ENCODE measurements at regions not wholly inside any gene's neighbourhood (a gene's known extent, or its start where the extent isn't known, plus 50 kb on each side); places are given as distances from the start of the nearest gene placed in this dataset.

DNA sequence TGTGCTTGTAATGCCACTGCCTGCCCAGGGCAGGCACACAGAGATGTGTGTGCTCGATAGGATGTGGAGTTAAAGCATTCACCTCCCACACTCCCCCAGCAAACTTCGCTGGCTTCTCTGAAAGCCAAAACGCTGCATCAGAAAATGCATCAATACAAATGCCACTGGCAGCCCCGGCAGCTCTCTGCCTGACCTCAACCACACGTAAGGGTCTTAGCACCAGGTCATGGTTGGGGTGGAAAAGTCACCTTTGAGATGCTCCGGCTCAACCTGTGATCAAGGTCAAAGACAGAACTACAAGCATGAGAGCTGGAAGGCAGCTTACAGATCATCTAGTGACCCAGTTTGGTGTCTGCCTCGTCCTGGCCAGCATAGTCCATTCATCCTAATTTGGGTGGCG, 114.4 kb upstream of the NANOS1 start:
- no peak overlapping the region for H3K27ac Mint-ChIP-seq
- no peaks in the 10 kb centered on the region for H3K36me3 ChIP-seq (ENCODE audit: control insufficient read depth in 2 of 3, insufficient read depth in 3 of 3, low read length in 3 of 3)
- H3K27me3 Mint-ChIP-seq = peaks cover 0 to 25% (median 0%) of the 10 kb centered on the region in 5 donors
- CTCF ChIA-PET = no interaction called here
- no peak overlapping the region for H3K4me3 ChIP-seq (ENCODE audit: low read length)
- H3K4me3 Mint-ChIP-seq = no peak overlapping the region
- no peak overlapping the region for H3K27ac ChIP-seq (ENCODE audit: low read depth, low read length)
- intact Hi-C loops (cut with micrococcal nuclease) = no loop called here
- H3K9me3 ChIP-seq (ENCODE audit: control insufficient read depth in 2 of 3, low read length in 3 of 3) = no peaks in the 10 kb centered on the region
- no peak for DNase-seq
- no peaks in the 10 kb centered on the region for H3K36me3 Mint-ChIP-seq
- POLR2A ChIA-PET = no interaction called here
- no peaks in the 10 kb centered on the region for H3K4me1 ChIP-seq (ENCODE audit: control insufficient read depth in 2 of 2, insufficient read depth in 2 of 2, low read length in 2 of 2)
- H3K4me1 Mint-ChIP-seq = no peaks in the 10 kb centered on the region
- ATAC-seq = no peak
- no peaks in the 10 kb centered on the region for H3K9me3 Mint-ChIP-seq
- H3K27me3 ChIP-seq (ENCODE audit: control insufficient read depth in 2 of 2, insufficient read depth in 2 of 2, low read length in 2 of 2) = no peaks in the 10 kb centered on the region

DNA sequence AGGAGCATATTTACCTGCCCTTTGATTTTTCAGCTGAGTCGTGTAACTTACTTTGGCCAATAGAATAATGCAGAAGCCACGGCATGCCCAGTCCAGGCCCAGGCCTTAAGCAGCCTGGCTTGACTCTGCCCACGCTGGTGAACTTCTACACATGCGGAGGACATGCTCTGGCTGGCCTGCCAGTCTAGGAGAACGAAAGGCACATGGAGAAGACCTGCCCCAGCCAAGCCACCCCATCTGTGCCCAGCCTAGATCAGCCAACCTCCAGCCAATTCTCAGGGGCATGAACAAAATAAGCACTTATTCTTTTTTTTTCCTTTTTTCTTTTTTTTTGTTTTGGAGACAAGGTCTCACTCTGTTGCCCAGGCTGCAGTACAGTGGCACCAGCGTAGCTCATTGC, 112.7 kb upstream of the NANOS1 start:
- Histone ChIP-seq H3K27ac (ENCODE audit: low read depth, low read length) (no peak overlapping the region), H3K9me3 (ENCODE audit: control insufficient read depth in 2 of 3, low read length in 3 of 3) (no peaks in the 10 kb centered on the region), H3K36me3 (ENCODE audit: control insufficient read depth in 2 of 3, insufficient read depth in 3 of 3, low read length in 3 of 3) (no peaks in the 10 kb centered on the region), H3K4me1 (ENCODE audit: control insufficient read depth in 2 of 2, insufficient read depth in 2 of 2, low read length in 2 of 2) (no peaks in the 10 kb centered on the region), H3K27me3 (ENCODE audit: control insufficient read depth in 2 of 2, insufficient read depth in 2 of 2, low read length in 2 of 2) (peaks cover 0 to 4% of the 10 kb centered on the region in 2 donors), H3K4me3 (ENCODE audit: low read length) (no peak overlapping the region)
- peaks cover under 1 to 31% (median 7%) of the 10 kb centered on the region in 5 donors for H3K27me3 Mint-ChIP-seq
- no peaks in the 10 kb centered on the region for H3K36me3 Mint-ChIP-seq
- no peaks in the 10 kb centered on the region for H3K4me1 Mint-ChIP-seq
- intact Hi-C loops (cut with micrococcal nuclease) = no loop called here
- peaks cover 0 to 1% (median 0%) of the 10 kb centered on the region in 11 donors for H3K9me3 Mint-ChIP-seq
- POLR2A ChIA-PET = no interaction called here
- no peak overlapping the region for H3K27ac Mint-ChIP-seq
- H3K4me3 Mint-ChIP-seq = no peak overlapping the region
- CTCF ChIA-PET = no interaction called here
- DNase-seq (no peak), ATAC-seq (no peak)

GRCh38 chr10:118917701-118918100, 111.8 kb upstream of the NANOS1 start:
- H3K27ac Mint-ChIP-seq = no peak overlapping the region
- no peaks in the 10 kb centered on the region for H3K36me3 Mint-ChIP-seq
- H3K9me3 Mint-ChIP-seq = peaks cover 0 to 1% (median 0%) of the 10 kb centered on the region in 11 donors
- Histone ChIP-seq H3K36me3 (ENCODE audit: control insufficient read depth in 2 of 3, insufficient read depth in 3 of 3, low read length in 3 of 3) (no peaks in the 10 kb centered on the region), H3K27ac (ENCODE audit: low read depth, low read length) (no peak overlapping the region), H3K4me3 (ENCODE audit: low read length) (no peak overlapping the region), H3K9me3 (ENCODE audit: control insufficient read depth in 2 of 3, low read length in 3 of 3) (no peaks in the 10 kb centered on the region), H3K27me3 (ENCODE audit: control insufficient read depth in 2 of 2, insufficient read depth in 2 of 2, low read length in 2 of 2) (peaks cover 0 to 4% of the 10 kb centered on the region in 2 donors), H3K4me1 (ENCODE audit: control insufficient read depth in 2 of 2, insufficient read depth in 2 of 2, low read length in 2 of 2) (no peaks in the 10 kb centered on the region)
- no peak for DNase-seq
- intact Hi-C loops (cut with micrococcal nuclease) = no loop called here
- H3K4me1 Mint-ChIP-seq = no peaks in the 10 kb centered on the region
- CTCF ChIA-PET = no interaction called here
- no peak overlapping the region for H3K4me3 Mint-ChIP-seq
- H3K27me3 Mint-ChIP-seq = peaks cover 5 to 33% (median 12%) of the 10 kb centered on the region in 5 donors
- ATAC-seq = no peak
- POLR2A ChIA-PET = no interaction called here

DNA sequence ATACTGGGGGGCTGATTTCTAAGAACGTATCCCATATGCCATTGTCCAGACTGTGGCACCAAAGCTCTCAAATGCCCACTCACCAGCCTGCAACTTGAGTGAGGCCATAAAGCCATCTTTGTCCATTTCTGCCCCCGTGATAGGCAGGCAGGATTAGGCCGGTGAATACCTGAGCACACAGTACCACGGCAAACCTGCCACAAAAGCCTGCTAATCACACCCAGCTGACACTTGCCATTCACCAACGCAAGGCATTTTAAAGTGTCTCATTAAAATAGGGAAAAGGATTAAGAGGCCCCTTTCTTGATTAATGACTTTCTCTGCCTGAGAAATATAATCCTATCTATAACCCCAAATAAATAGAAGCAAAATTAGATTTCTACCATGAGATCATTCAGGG, 111.4 kb upstream of the NANOS1 start:
- H3K4me1 Mint-ChIP-seq = no peaks in the 10 kb centered on the region
- H3K9me3 Mint-ChIP-seq = peaks cover 0 to 1% (median 0%) of the 10 kb centered on the region in 11 donors
- Histone ChIP-seq H3K4me1 (ENCODE audit: control insufficient read depth in 2 of 2, insufficient read depth in 2 of 2, low read length in 2 of 2) (no peaks in the 10 kb centered on the region), H3K4me3 (ENCODE audit: low read length) (no peak overlapping the region), H3K9me3 (ENCODE audit: control insufficient read depth in 2 of 3, low read length in 3 of 3) (no peaks in the 10 kb centered on the region), H3K36me3 (ENCODE audit: control insufficient read depth in 2 of 3, insufficient read depth in 3 of 3, low read length in 3 of 3) (no peaks in the 10 kb centered on the region), H3K27ac (ENCODE audit: low read depth, low read length) (no peak overlapping the region), H3K27me3 (ENCODE audit: control insufficient read depth in 2 of 2, insufficient read depth in 2 of 2, low read length in 2 of 2) (peaks cover 0 to 4% of the 10 kb centered on the region in 2 donors)
- ChIA-PET POLR2A (no interaction called here), CTCF (no interaction called here)
- peaks cover 5 to 30% (median 12%) of the 10 kb centered on the region in 5 donors for H3K27me3 Mint-ChIP-seq
- ATAC-seq (no peak), DNase-seq (no peak)
- no peak overlapping the region for H3K27ac Mint-ChIP-seq
- H3K4me3 Mint-ChIP-seq = no peak overlapping the region
- intact Hi-C loops (cut with micrococcal nuclease) = no loop called here
- H3K36me3 Mint-ChIP-seq = no peaks in the 10 kb centered on the region

GRCh38 chr10:118918587-118918986, 110.9 kb upstream of the NANOS1 start:
- intact Hi-C loops (cut with micrococcal nuclease) = no loop called here
- Mint-ChIP-seq H3K9me3 (peaks cover 0 to 1% (median 0%) of the 10 kb centered on the region in 11 donors), H3K27ac (no peak overlapping the region), H3K4me1 (no peaks in the 10 kb centered on the region), H3K27me3 (peaks cover 6 to 30% (median 17%) of the 10 kb centered on the region in 5 donors), H3K4me3 (no peak overlapping the region), H3K36me3 (no peaks in the 10 kb centered on the region)
- DNase-seq (no peak), ATAC-seq (no peak)
- Histone ChIP-seq H3K9me3 (ENCODE audit: control insufficient read depth in 2 of 3, low read length in 3 of 3) (no peaks in the 10 kb centered on the region), H3K27ac (ENCODE audit: low read depth, low read length) (no peak overlapping the region), H3K36me3 (ENCODE audit: control insufficient read depth in 2 of 3, insufficient read depth in 3 of 3, low read length in 3 of 3) (no peaks in the 10 kb centered on the region), H3K27me3 (ENCODE audit: control insufficient read depth in 2 of 2, insufficient read depth in 2 of 2, low read length in 2 of 2) (peaks cover 0 to 4% of the 10 kb centered on the region in 2 donors), H3K4me1 (ENCODE audit: control insufficient read depth in 2 of 2, insufficient read depth in 2 of 2, low read length in 2 of 2) (no peaks in the 10 kb centered on the region), H3K4me3 (ENCODE audit: low read length) (no peak overlapping the region)
- ChIA-PET POLR2A (no interaction called here), CTCF (no interaction called here)

DNA sequence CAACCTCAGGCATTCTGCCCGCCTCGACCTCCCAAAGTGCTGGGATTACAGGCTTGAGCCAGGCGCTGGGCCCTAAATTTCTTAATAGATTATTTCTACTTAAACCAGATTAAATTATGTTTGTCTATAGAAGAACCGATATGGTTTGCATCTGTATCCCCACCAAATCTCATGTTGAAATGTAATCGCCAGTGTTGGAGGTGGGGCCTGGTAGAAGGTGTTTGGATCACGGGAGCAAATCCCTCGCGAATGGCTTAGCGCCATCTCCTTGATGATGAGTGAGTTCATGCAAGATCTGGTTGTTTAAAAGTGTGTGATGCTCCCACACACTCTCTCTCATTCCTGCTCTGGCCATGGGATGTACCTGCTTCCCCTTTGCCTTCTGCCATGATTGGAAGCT, 109.3 kb upstream of the NANOS1 start:
- no peaks in the 10 kb centered on the region for H3K4me1 Mint-ChIP-seq
- POLR2A ChIA-PET = no interaction called here

DNA sequence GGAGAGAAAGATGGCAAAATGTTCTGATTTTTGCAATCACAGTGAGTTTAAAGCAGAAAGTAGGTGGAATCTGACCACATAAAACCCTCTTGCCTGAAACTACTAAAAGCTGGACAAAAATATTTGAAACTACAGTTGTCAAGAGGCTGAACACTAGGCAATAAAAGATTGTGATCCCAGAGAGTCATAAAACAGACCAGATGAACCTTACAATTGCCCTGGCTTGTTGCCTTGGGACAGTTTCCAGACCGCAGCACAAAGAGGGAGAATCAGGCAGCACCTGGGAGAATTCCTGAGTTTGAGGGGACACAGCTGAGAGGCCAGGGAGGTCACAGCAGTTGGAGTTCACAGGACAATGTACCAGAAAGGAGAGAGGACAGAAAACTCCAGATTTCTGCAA, 107.3 kb upstream of the NANOS1 start:
- H3K36me3 Mint-ChIP-seq = peaks cover 0 to 7% (median 0%) of the 10 kb centered on the region in 5 donors
- no peak overlapping the region for H3K4me3 ChIP-seq (ENCODE audit: low read length)
- ATAC-seq = no peak
- ChIA-PET POLR2A (no interaction called here), CTCF (no interaction called here)
- no peak overlapping the region for H3K27ac ChIP-seq (ENCODE audit: low read depth, low read length)
- H3K4me1 ChIP-seq (ENCODE audit: control insufficient read depth in 2 of 2, insufficient read depth in 2 of 2, low read length in 2 of 2) = no peaks in the 10 kb centered on the region
- H3K27ac Mint-ChIP-seq = no peak overlapping the region
- H3K9me3 Mint-ChIP-seq = peaks cover 0 to 2% (median 0%) of the 10 kb centered on the region in 11 donors
- peaks cover 14 to 47% (median 35%) of the 10 kb centered on the region in 5 donors for H3K27me3 Mint-ChIP-seq
- H3K4me3 Mint-ChIP-seq = no peak overlapping the region
- no peak for DNase-seq
- no peaks in the 10 kb centered on the region for H3K4me1 Mint-ChIP-seq
- intact Hi-C loops (cut with micrococcal nuclease) = no loop called here
- no peaks in the 10 kb centered on the region for H3K36me3 ChIP-seq (ENCODE audit: control insufficient read depth in 2 of 3, insufficient read depth in 3 of 3, low read length in 3 of 3)
- H3K9me3 ChIP-seq (ENCODE audit: control insufficient read depth in 2 of 3, low read length in 3 of 3) = no peaks in the 10 kb centered on the region
- peaks cover 0 to 4% of the 10 kb centered on the region in 2 donors for H3K27me3 ChIP-seq (ENCODE audit: control insufficient read depth in 2 of 2, insufficient read depth in 2 of 2, low read length in 2 of 2)

More for the DNA sequence above, 109.3 kb upstream of the NANOS1 start:
- CTCF ChIA-PET = no interaction called here
- H3K36me3 ChIP-seq (ENCODE audit: control insufficient read depth in 2 of 3, insufficient read depth in 3 of 3, low read length in 3 of 3) = no peaks in the 10 kb centered on the region
- no peak overlapping the region for H3K4me3 ChIP-seq (ENCODE audit: low read length)
- ATAC-seq = no peak
- peaks cover 9 to 35% (median 25%) of the 10 kb centered on the region in 5 donors for H3K27me3 Mint-ChIP-seq
- H3K27ac ChIP-seq (ENCODE audit: low read depth, low read length) = no peak overlapping the region
- no peaks in the 10 kb centered on the region for H3K9me3 ChIP-seq (ENCODE audit: control insufficient read depth in 2 of 3, low read length in 3 of 3)
- peaks cover 0 to 4% of the 10 kb centered on the region in 2 donors for H3K27me3 ChIP-seq (ENCODE audit: control insufficient read depth in 2 of 2, insufficient read depth in 2 of 2, low read length in 2 of 2)
- H3K27ac Mint-ChIP-seq = no peak overlapping the region
- no peak overlapping the region for H3K4me3 Mint-ChIP-seq
- H3K36me3 Mint-ChIP-seq = peaks cover 0 to 3% (median 0%) of the 10 kb centered on the region in 5 donors
- no peak for DNase-seq
- no peaks in the 10 kb centered on the region for H3K4me1 ChIP-seq (ENCODE audit: control insufficient read depth in 2 of 2, insufficient read depth in 2 of 2, low read length in 2 of 2)
- peaks cover 0 to 1% (median 0%) of the 10 kb centered on the region in 11 donors for H3K9me3 Mint-ChIP-seq
- intact Hi-C loops (cut with micrococcal nuclease) = no loop called here

Measured in naive thymus-derived CD4-positive, alpha-beta T cell (primary cell).